GM12872 (cell line): ENCODE measurements at regions not wholly inside any gene's neighbourhood (a gene's known extent, or its start where the extent isn't known, plus 50 kb on each side); places are given as distances from the start of the nearest gene placed in this dataset.

ENCODE experiments used
- TF ChIP-seq, protein P1 (sequence below): IDR thresholded peaks from 3 replicates; pipeline ENCODE4 v1.5.1; 2011; ENCODE audit warnings: low read depth, mild to moderate bottlenecking, low read length, moderate library complexity; ENCODE audit not compliant: insufficient read depth

DNA sequence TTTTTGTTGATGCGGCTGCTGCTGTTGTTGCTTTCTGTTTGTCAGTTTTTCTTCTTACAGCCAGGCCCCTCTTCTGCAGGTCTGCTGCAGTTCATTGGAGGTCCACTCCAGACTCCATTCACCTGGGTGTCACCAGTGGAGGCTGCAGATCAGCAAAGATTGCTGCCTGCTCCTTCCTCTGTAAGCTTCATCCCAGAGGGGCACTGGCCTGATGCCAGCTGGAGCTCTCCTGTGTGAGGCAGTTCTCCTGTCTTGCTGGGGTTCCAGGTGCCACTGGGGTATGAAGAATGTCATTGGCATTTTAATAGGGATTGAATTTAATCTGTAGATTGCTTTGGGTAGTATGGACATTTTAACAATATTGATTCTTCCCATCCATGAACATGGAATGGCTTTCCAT lies 308.5 kb upstream of the MEOX2 start:
- TF ChIP-seq, protein P1, sequence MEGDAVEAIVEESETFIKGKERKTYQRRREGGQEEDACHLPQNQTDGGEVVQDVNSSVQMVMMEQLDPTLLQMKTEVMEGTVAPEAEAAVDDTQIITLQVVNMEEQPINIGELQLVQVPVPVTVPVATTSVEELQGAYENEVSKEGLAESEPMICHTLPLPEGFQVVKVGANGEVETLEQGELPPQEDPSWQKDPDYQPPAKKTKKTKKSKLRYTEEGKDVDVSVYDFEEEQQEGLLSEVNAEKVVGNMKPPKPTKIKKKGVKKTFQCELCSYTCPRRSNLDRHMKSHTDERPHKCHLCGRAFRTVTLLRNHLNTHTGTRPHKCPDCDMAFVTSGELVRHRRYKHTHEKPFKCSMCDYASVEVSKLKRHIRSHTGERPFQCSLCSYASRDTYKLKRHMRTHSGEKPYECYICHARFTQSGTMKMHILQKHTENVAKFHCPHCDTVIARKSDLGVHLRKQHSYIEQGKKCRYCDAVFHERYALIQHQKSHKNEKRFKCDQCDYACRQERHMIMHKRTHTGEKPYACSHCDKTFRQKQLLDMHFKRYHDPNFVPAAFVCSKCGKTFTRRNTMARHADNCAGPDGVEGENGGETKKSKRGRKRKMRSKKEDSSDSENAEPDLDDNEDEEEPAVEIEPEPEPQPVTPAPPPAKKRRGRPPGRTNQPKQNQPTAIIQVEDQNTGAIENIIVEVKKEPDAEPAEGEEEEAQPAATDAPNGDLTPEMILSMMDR, result no peak

DNA sequence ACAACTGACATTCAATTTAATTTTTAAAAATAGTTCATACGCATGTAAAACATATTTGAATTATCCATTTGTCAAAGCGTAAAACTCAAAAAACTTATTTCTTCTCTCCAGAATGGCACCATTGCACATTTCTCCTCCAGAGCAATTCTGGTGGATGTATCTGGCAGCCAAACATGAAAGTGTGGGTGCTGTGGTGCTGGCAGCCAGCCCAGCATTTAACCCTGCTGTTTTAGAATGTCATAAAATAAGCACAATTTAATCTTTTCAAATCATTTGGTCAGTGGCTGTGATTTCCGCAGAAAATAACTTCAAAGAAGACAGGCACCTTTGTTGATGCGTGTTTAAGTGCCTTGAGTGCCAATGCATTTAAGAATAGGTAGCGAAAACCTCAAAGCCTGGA lies 302.7 kb upstream of the MEOX2 start:
- TF ChIP-seq, protein P1, result no peak

DNA sequence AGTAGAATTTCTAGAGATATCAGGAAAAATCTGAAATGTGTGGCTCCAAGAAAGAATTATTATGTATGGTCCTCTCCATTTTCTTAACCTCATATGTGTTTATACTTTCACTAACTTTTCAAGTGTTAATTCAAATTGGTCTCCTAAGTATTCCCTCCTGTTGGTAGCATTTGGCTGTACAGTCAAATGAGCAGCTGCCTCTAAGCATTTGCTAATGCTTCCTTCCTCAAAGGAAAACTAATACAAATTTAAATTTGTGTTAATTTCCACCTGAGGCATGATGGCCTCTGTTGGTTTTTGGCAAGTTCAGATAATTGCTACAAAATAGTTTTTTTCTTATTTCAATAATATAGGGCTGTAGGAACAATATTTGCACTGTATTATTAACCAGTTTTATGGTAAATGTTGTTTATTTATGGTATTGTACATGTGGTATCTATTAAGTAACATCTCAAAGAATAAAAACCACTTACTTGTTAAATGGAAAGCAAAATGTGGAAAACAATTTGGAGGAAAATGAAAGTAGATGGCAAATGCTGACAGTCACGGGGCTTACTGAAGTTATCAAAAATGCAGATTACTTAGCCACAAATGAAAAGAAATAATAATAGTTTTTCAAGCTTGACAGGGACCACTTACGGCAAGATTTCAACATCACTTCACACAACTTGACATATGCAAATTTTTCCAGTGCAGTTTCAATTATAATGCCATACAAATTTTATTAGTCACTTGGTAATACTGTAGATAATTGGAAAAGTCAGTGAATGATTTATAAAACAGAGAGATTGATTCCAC lies 299.3 kb upstream of the MEOX2 start:
- TF ChIP-seq, protein P1, result no peak

DNA sequence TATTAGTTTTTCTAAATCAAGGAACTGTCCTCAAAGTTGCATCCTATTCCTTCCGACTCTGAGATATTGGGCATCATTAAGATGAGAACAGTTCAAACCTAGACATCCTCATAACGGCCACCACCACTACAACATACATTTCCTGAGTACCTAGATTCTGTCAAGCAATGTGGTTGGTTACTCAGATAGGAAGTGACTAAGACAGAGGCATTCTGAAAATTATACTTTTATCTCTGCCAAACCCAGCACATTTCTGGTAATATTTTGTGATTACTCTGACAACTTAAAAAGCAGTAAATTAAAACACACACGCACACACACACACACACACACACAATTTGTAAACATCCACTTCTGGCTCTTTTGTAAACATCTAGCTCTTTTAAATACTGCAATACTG lies 291.2 kb upstream of the MEOX2 start:
- TF ChIP-seq, protein P1, result no peak

DNA sequence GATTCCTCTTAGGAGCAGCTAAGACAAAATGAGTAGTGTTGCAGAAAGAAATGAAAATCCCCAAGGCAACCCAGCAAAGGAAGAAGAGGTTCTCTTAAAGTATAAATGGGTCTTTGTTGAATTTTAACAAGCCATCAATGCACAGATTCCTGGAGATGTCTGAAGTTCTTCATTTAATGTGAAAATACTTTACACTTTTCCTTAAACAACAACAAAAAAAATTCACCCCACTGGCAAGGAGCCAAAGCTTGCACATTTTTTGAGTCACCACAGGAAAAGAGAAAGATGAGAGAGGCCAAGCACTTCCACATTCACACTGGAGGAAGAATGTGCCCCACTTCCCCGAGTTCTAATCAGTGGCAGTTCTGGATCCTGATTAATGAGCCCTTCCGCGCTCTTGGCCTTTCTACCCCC lies 286.4 kb upstream of the MEOX2 start:
- TF ChIP-seq, protein P1, result no peak

DNA sequence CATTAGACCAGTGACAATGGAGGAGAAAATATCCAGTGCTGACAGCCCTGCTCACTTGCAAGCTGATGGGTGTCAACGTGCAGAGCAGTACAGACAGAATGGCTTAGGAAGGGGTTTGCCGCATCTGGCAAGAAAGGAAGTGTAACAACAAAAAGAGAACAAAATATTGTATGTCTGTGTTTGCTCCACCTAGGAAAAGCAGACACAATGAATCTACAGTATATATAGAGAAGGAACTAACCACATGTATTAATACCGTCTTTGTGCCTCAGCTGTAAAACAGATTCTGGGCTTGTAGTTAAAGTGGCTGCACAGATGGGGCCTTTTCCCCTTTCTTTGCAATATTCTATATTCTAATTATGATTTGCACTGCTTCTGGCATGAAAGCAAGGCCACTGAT lies 281.1 kb upstream of the MEOX2 start:
- TF ChIP-seq, protein P1, result no peak

DNA sequence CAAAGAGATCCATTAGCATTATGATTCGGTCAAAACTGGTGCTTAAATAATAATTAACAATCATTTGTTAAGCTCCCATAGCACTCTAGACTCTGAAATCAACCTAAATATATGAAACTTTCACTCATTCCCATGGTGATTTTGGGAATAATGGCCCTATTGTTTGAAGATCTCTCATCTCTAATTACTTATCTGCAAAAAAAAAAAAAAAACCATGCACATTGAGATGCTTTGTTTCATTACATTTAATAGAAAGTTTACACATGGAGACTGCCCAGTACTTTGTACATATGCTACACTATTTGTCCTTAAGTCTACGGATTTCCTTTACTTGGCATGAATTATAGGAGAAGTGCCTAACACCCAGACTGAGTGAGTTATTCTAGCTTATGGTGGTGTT lies 280.6 kb upstream of the MEOX2 start:
- TF ChIP-seq, protein P1, result no peak

DNA sequence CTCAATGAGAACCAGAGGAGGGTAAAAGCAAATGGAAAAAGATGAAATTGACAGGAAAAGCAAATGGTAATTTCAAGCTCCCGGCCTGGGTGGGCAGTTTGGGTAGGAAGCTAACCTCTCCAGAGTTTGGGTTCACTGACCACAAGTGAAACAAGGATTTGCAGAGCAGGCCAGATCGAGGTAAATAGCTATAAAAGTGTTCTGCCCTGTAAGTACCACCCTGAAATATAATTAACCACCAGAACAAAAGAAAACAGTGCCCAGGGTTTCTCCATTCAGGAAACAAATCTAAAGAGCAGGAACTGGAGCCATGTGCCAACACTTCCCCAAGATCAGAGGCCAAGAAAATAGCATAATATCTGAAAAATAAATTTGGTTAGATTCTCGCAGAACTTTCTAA lies 276.7 kb upstream of the MEOX2 start:
- TF ChIP-seq, protein P1, result no peak
